NT2/D1 (cell line): ENCODE measurements at regions not wholly inside any gene's neighbourhood (a gene's known extent, or its start where the extent isn't known, plus 50 kb on each side); places are given as distances from the start of the nearest gene placed in this dataset.

Experiments used
- SUZ12 ChIP-seq: IDR thresholded peaks from 2 replicates; pipeline ENCODE4 v1.6.1; 2011; ENCODE audit not compliant: insufficient read length, insufficient read depth; ENCODE audit errors: extremely low read depth
- YY1 ChIP-seq: IDR thresholded peaks from 2 replicates; pipeline ENCODE4 v1.6.1; 2011; ENCODE audit not compliant: insufficient read length, insufficient read depth
- ZNF274 ChIP-seq: IDR thresholded peaks from 2 replicates; pipeline ENCODE4 v1.6.1; 2011; ENCODE audit warnings: mild to moderate bottlenecking, low read depth, low read length

- TF ChIP-seq YY1 (no peak), ZNF274 (no peak), SUZ12 (no peak)
Measured at GRCh38 chr2:75260946-75261345, 61.6 kb upstream of the TACR1 start.
